GM23338 (cell line): ENCODE measurements at regions not wholly inside any gene's neighbourhood (a gene's known extent, or its start where the extent isn't known, plus 50 kb on each side); places are given as distances from the start of the nearest gene placed in this dataset.

ENCODE experiments used
- CTCF ChIP-seq, 2 experiments: fragments of 200-600 bp in 1 of 2; sonication (generic) in 1 of 2; conservative IDR thresholded peaks; 2 replicates each; pipeline versions ENCODE4 v1.5.1 to v1.6.1; 2016 to 2017; ENCODE audit warnings: antibody characterized with exemption in 2 of 2, low read depth in 2 of 2, mild to moderate bottlenecking in 2 of 2, moderate library complexity in 1 of 2
- EZH2 ChIP-seq: fragments of 200-600 bp; sonication (generic); IDR thresholded peaks from one replicate; pipeline ENCODE4 v1.8.0; 2017; ENCODE audit warnings: antibody characterized with exemption, mild to moderate bottlenecking, low read depth; ENCODE audit not compliant: unreplicated experiment
- EZH2phosphoT487 ChIP-seq: fragments of 200-600 bp; sonication (generic); IDR thresholded peaks from one replicate; pipeline ENCODE4 v1.8.1; 2018; ENCODE audit warnings: antibody characterized with exemption; ENCODE audit not compliant: unreplicated experiment
- POLR2AphosphoS5 ChIP-seq: IDR thresholded peaks from 2 replicates; pipeline ENCODE4 v1.6.1; 2016; ENCODE audit warnings: antibody characterized with exemption, low read depth
- REST ChIP-seq: IDR thresholded peaks from one replicate; pipeline ENCODE4 v1.6.1; 2018; ENCODE audit warnings: antibody characterized with exemption; ENCODE audit not compliant: unreplicated experiment

- TF ChIP-seq POLR2AphosphoS5 (no peak), EZH2 (no peak), CTCF (conservative IDR thresholded peaks at IDR 0.05; ENCODE audit: low read depth in 2 of 2) (no peak), EZH2phosphoT487 (no peak), REST (no peak)
These were observed 245.7 kb upstream of the GMDS start for GRCh38 chr6:2491137-2491536.
